CMK (cell line): ENCODE measurements at regions not wholly inside any gene's neighbourhood (a gene's known extent, or its start where the extent isn't known, plus 50 kb on each side); places are given as distances from the start of the nearest gene placed in this dataset.

Experiments
- DNase-seq: peaks from one replicate; pipeline ENCODE4 v3.0.0-alpha.2; 2010; ENCODE audit warnings: low read depth

GRCh38 chr11:19595499-19595839 is 117.2 kb upstream of the NAV2 start:
- no peak for DNase-seq

GRCh38 chr11:19594326-19594725 is 118.3 kb upstream of the NAV2 start:
- no peak for DNase-seq

DNA sequence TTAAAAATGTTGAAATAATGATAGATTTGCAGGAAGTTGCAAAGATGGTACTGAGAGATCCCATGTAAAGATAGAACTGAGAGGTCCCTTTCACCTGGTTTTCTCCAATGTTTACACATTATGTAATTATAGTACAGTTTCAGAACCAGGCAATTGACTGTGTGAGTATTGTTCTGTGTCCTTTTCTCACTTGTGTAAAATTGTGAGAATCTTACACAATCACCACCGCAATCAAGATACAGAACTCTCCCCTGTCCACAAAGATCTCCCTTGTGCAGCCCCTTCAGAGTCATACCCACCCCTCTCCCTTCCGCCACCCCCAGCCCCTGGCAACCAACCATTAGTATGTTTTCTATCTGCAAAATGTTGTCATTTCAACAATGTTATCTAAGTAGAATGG is 119.8 kb upstream of the NAV2 start:
- no peak for DNase-seq

DNA sequence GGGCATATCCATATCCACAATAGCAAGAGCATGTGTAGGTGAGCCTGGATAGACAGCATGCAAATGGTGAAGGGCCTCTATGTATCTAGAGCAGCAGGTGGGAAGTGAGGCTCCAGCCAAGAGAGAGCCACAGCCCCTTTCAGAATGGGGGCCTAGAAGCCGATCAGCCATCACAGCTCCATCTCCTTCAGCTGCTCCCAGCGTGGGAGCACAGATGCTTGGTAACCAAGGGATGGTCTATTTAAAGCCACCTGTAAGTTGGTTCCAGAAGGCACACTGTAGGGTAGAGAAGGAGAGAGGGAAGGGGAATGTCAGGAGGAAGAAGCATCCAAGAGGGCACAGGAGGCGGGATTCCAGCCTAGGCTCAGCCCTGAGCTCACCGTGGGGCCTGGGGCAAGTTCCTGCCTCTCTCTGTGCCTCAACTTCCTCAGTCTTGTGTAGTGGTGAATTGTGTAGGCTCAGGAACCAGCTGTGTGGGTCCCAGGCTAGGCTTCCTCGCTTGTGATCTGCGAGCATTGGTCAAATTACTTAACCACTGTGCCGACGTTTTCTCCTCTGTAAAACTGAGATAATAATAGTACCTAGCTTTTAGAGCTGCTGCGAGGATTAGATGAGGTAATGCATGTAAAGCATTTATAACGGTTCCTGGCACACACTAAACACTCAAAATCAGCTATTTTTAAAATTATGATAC is 122.9 kb upstream of the NAV2 start:
- no peak for DNase-seq

DNA sequence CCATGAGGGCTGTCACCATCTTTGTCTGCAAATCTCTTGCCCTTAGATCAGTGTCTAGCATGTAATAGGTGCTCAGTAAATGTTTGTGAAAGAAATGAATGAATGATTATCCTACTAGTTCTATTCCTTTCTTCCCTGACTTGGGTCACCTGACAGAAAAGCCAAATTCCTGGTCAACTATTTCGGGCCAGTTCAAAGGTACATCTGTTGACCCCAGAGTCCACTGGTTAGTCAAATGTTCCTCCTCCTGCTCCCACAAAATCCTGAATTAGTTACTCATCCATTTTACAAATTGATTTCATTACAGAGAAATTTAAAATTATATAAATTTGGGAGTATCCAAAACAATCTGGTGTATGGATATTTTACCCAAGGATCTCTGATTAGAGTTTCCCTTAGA is 124.7 kb upstream of the NAV2 start:
- no peak for DNase-seq

GRCh38 chr11:19580646-19581045 is 132.0 kb upstream of the NAV2 start:
- DNase-seq, result no peak

DNA sequence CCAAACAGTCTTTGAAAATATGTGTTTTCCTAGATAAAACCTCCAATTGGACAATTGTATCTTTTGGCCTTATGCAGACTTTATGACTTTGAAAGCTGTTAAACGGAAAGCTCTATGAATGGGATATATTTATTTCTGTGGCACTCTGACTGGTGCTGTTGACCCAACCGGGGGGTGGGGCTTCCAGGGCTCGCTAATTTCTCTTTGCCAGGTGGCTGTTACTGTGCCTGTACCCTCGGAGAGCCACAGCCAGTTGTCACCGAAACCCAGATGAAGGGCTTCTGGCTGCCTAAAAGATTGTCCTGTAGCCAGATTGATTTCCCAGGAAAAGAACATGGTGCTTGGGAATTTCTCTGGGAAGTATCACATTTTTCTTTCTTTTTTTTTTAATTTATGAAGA is 132.7 kb upstream of the NAV2 start:
- DNase-seq, result no peak

GRCh38 chr11:19578871-19579270 is 133.8 kb upstream of the NAV2 start:
- no peak for DNase-seq

DNA sequence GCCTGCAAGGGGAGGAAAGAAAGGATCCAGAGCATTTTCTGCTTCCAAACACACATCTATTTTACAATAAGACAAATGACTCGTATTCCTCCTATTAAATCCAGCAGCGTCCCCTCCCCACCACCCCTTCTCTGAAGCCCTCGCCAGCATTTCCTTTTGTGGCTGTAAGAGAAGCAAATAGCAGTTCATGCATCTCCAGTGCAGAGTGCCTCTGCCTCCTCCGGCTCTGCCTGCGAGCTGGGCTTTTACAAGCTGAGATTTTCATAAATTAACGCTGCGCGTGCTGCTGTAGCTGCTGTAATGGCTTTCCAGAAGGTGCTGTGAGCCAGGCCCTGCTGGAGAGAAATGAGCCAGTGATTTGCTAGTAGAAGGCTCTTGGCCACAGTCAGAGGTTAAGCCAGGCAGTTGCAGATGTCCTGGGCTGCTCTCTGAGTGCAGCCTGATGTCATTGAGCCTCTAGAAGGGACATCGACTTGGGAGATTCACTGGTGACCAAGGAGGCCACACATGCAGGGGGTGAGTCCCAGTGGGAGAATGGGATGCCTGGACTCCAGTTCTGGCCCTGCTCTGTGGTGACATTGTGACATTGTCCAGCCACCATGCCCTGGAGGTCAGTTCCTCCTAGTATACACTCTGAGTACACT is 134.5 kb upstream of the NAV2 start:
- no peak for DNase-seq

DNA sequence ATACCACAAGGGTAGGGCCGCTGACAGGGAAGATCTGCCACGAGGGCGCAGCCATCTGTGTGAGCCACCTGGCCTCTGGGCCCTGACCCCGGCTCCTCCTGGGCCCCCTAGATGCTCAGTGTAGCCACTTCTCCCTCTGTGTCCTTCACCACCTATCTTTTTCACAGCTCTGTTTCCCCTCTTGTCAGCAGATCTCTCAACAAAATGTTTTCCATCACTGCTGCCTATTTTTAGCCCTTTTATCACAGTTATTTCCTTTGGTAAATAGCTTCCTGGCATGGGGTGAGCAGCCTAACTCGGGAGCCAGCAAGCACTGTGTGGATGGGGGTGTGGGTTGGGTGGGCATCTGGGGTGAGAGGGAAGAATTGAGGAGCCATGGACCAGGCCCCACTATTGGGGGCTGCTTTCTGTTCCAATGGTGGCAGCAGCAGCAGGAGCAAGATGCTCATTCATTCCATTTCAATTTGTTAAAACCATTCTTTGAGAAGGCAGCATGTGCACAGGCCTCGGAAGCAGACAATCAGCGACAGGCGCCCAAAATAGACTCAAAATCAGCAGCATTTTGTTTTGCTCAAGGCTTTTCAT is 135.2 kb upstream of the NAV2 start:
- no peak for DNase-seq

GRCh38 chr11:19576903-19577302 is 135.7 kb upstream of the NAV2 start:
- DNase-seq, result no peak

GRCh38 chr11:19576054-19576453 is 136.6 kb upstream of the NAV2 start:
- no peak for DNase-seq

DNA sequence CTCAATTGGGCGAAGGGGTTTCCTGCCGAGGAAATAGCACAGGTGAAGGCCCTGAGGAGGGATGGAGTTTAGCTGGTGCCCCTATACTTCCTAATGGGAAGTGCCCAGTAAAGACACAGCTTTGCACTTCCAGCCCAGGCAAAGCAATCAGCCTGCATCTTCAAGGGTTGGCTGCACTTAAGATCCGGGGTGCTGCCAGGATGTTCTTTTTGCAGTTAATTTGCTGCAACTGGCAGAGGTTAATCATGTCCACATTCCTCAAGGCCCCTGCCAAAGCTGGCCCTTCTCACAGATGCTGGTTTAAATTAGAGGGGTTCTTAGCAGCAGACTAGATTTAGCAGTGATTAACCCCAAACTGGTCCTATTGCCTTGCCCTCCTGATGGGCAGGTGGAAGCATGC is 137.7 kb upstream of the NAV2 start:
- DNase-seq, result no peak

GRCh38 chr11:19573666-19574065 is 139.0 kb upstream of the NAV2 start:
- DNase-seq, result no peak

GRCh38 chr11:19571906-19572305 is 140.7 kb upstream of the NAV2 start:
- no peak for DNase-seq

DNA sequence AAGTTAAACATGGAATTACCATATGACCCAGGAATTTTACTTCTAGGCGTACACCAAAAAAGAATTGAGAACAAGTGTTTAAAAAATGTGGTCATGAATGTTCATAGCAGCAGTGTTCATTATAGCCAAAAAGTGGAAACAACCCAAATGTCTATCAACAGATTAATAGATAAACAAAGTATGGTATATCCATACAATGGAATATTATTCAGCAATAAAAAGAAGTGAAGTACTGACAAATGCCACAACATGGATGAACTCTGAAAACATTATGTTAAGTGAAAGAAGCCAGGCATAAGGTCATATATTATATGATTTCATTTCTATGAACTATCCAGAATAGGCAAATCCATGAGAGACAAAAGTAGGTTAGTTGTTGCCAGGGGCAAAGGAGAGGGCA is 141.7 kb upstream of the NAV2 start:
- DNase-seq, result no peak

DNA sequence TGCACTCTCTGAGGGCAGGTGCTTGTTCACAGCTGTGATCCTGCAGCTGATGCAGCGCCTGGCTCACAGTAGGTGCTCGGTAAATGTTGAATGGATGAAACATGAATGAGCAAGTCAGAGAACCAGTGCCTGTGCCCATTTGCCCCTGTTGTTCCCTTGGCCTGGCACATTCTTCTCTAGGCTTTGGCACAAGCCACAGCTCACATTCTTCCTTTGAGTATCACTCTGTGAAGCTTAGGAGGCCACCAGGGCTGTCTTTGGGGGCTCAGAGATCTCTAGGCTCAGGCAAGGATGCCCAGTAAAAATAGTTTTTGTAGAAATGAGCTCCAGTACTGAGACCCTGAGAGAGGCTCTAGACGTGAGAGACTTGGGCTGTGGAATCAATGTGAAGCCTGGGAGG is 144.6 kb upstream of the NAV2 start:
- DNase-seq, result no peak

- no peak for DNase-seq
These were observed 145.9 kb upstream of the NAV2 start for GRCh38 chr11:19566583-19567379.

DNA sequence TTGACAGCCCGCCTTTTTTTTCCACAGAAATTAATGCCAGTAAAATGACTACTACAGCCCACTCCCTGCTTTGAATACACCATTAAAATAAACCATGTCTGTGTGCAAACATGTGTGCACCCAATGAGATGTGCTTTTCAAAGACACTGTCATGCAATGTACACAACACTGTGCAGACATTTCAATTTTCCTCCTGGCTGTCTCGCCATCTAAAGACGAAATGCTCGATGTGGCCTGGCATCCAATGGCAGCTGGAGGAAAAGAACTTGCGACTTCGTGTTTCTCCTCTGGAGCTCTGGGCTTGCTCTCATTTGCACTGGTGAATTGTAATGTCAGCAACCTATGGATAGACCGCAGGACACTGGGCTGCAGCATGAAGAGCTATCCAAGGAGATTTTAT is 147.0 kb upstream of the NAV2 start:
- DNase-seq, result no peak

- no peak for DNase-seq
These were observed 150.5 kb upstream of the NAV2 start for GRCh38 chr11:19562156-19562555.

DNA sequence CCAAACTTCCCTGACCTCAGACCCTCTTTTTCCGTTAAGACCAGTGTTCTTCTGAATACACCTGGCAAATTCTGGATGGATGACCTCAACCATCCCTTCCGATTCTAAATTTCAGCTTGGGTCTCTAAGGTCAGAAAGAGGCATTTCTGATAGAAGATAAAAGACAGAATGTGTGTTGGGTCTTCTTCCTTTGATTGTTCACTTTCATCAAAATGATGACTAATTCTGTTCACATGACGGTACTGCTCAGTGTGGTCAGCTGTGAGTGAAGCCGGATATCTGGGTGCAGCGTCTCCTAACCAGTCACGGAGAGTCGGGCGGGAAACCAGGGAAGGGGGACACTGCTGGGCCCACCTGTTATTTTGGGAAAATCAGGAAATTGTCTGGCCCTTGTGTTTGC is 151.6 kb upstream of the NAV2 start:
- no peak for DNase-seq

- no peak for DNase-seq
These were observed 152.5 kb upstream of the NAV2 start for GRCh38 chr11:19560156-19560555.

DNA sequence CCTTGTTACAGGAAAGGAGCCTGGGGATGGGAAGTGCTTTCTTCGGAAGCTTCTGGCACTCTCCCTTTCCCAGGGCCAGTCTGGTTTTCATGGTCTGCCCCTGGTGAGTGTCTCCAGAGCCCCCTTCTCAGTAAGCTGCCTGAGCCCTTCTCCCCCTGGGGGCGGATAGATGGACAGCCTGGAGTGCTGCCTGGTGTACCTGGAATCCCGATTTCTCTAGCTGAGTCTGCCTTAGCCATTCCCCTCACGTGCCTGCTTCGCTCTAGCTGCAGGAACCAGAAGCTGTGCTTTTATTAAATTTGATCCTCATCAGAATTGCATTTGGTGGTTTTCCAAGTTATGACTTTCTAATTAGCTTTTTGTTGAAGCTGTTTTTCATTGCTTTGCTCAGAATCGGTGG is 152.9 kb upstream of the NAV2 start:
- DNase-seq, result no peak
